GM12873 (cell line): ENCODE measurements at regions not wholly inside any gene's neighbourhood (a gene's known extent, or its start where the extent isn't known, plus 50 kb on each side); places are given as distances from the start of the nearest gene placed in this dataset.

Experiments used
- CTCF ChIP-seq: IDR thresholded peaks from 2 replicates; pipeline ENCODE4 v1.5.1; 2012; ENCODE audit warnings: low read depth, mild to moderate bottlenecking, moderate library complexity, low read length, control low read depth; ENCODE audit not compliant: insufficient read depth; ENCODE audit errors: missing control alignments

GRCh38 chr7:53993224-53993623 is 549.0 kb upstream of the VSTM2A start:
- no peak for TF ChIP-seq CTCF

GRCh38 chr7:53996876-53997275 is 545.3 kb upstream of the VSTM2A start:
- TF ChIP-seq CTCF = no peak

GRCh38 chr7:54014765-54015164 is 527.4 kb upstream of the VSTM2A start:
- no peak for TF ChIP-seq CTCF

- TF ChIP-seq CTCF = no peak
These were observed 526.9 kb upstream of the VSTM2A start for GRCh38 chr7:54015251-54015650.

- no peak for TF ChIP-seq CTCF
These were observed 504.3 kb upstream of the VSTM2A start for GRCh38 chr7:54037873-54038272.

- TF ChIP-seq CTCF = no peak
These were observed 481.5 kb upstream of the VSTM2A start for GRCh38 chr7:54060643-54061042.

GRCh38 chr7:54066643-54067042 is 475.5 kb upstream of the VSTM2A start:
- TF ChIP-seq CTCF = no peak
